SK-N-SH (cell line): ENCODE measurements at regions not wholly inside any gene's neighbourhood (a gene's known extent, or its start where the extent isn't known, plus 50 kb on each side); places are given as distances from the start of the nearest gene placed in this dataset.

Experiments used
- CTCF ChIA-PET: fragments of 300-600, 350-600 bp; formaldehyde crosslinking; extraction: SDS; loops from one replicate; lab custom pipeline; 2021; lab: Yijun Ruan, JAX
- POLR2A ChIA-PET: fragments of 350-600 bp; sonication (Branson Sonifier 250); formaldehyde crosslinking; extraction: SDS; loops from one replicate; lab custom pipeline; 2020; ENCODE audit warnings: antibody characterized with exemption, inconsistent platforms; lab: Yijun Ruan, JAX
- DNase-seq: peaks from one replicate; pipeline ENCODE4 v3.0.0; 2012
- H2AFZ ChIP-seq: fragments of 200-600 bp; sonication (generic); 2 replicates; pipeline ENCODE4 v1.8.1; 2016; ENCODE audit warnings: antibody characterized with exemption, mild to moderate bottlenecking, low read depth
- H3F3A ChIP-seq: fragments of 200-600 bp; sonication (generic); replicated peaks from 2 replicates; pipeline ENCODE3; 2016; ENCODE audit warnings: antibody characterized with exemption, mild to moderate bottlenecking; ENCODE audit not compliant: insufficient read depth
- H3K27ac ChIP-seq, 2 experiments: fragments of 200-500 bp in 1 of 2; fragments of 200-600 bp in 1 of 2; sonication (Bioruptor generic) in 1 of 2; sonication (generic), shearing (Covaris generic) in 1 of 2; 2 replicates each; pipeline versions ENCODE4 v1.5.1 to v1.6.1; 2014 to 2016; ENCODE audit warnings: low read depth in 2 of 2, inconsistent platforms in 1 of 2, low read length in 1 of 2, mild to moderate bottlenecking in 1 of 2, mixed read lengths in 1 of 2
- H3K27me3 ChIP-seq: fragments of 200-600 bp; sonication (generic), shearing (Covaris generic); 2 replicates; pipeline ENCODE4 v1.6.1; 2016; ENCODE audit warnings: mixed run types; ENCODE audit not compliant: insufficient read depth
- H3K36me3 ChIP-seq, 2 experiments: fragments of 200-500 bp in 1 of 2; fragments of 200-600 bp in 1 of 2; sonication (Bioruptor generic) in 1 of 2; sonication (generic) in 1 of 2; replicated peaks in 1 of 2; 2 replicates each; pipeline versions ENCODE3 to v1.5.1; 2014 to 2016; ENCODE audit warnings: low read length in 1 of 2, mild to moderate bottlenecking in 1 of 2; ENCODE audit not compliant: insufficient read depth in 2 of 2, control insufficient read depth in 1 of 2
- H3K4me1 ChIP-seq, 2 experiments: fragments of 200-500 bp in 1 of 2; fragments of 200-600 bp in 1 of 2; sonication (Bioruptor generic) in 1 of 2; sonication (generic), shearing (Covaris generic) in 1 of 2; 2 replicates each; pipeline versions ENCODE4 v1.5.1 to v1.6.1; 2014 to 2016; ENCODE audit warnings: low read depth in 1 of 2, low read length in 1 of 2, mixed run types in 1 of 2; ENCODE audit not compliant: insufficient read depth in 2 of 2, control insufficient read depth in 1 of 2
- H3K4me2 ChIP-seq: fragments of 200-600 bp; sonication (generic), shearing (Covaris generic); 2 replicates; pipeline ENCODE4 v1.6.1; 2017; ENCODE audit warnings: mixed run types
- H3K4me3 ChIP-seq, 2 experiments: fragments of 200-500 bp in 1 of 2; fragments of 200-600 bp in 1 of 2; sonication (Bioruptor generic) in 1 of 2; sonication (generic), shearing (Covaris generic) in 1 of 2; 2 replicates each; pipeline versions ENCODE4 v1.5.1 to v1.8.1; 2014 to 2016; ENCODE audit warnings: low read depth in 2 of 2, inconsistent platforms in 1 of 2, low read length in 1 of 2, mild to moderate bottlenecking in 1 of 2, mixed read lengths in 1 of 2, moderate library complexity in 1 of 2
- H3K79me2 ChIP-seq: fragments of 200-600 bp; sonication (generic); 2 replicates; pipeline ENCODE4 v1.8.1; 2017; ENCODE audit warnings: mild to moderate bottlenecking; ENCODE audit not compliant: insufficient read depth
- H3K9ac ChIP-seq: fragments of 200-600 bp; sonication (generic); 2 replicates; pipeline ENCODE4 v1.6.1; 2017; ENCODE audit warnings: mixed run types
- H3K9me2 ChIP-seq: fragments of 200-600 bp; sonication (generic); 2 replicates; pipeline ENCODE4 v1.6.1; 2017; ENCODE audit warnings: mixed run types
- H3K9me3 ChIP-seq: fragments of 200-600 bp; sonication (generic); 2 replicates; pipeline ENCODE4 v1.6.1; 2017; ENCODE audit warnings: mixed run types, mild to moderate bottlenecking, moderate library complexity
- H4K20me1 ChIP-seq: fragments of 200-600 bp; sonication (generic); 2 replicates; pipeline ENCODE4 v1.6.1; 2017; ENCODE audit warnings: mild to moderate bottlenecking, mixed run types; ENCODE audit not compliant: insufficient read depth
- CHD2 ChIP-seq: fragments of 150-350 bp; IDR thresholded peaks from 2 replicates; pipeline ENCODE4 v1.6.1; 2018; ENCODE audit warnings: low read length; ENCODE audit not compliant: partially characterized antibody
- CTCF ChIP-seq: fragments of 200-600 bp; sonication (generic); IDR thresholded peaks from 2 replicates; pipeline ENCODE4 v1.6.1; 2017; ENCODE audit warnings: antibody characterized with exemption, mild to moderate bottlenecking, moderate library complexity
- EP300 ChIP-seq, 2 experiments: IDR thresholded peaks; 2 replicates each; pipeline versions ENCODE4 v1.4.0 to v1.6.1; 2012; ENCODE audit warnings: borderline replicate concordance in 1 of 2, low read depth in 1 of 2, low read length in 1 of 2
- FOSL2 ChIP-seq: IDR thresholded peaks from 2 replicates; pipeline ENCODE4 v1.4.0; 2012; ENCODE audit warnings: low read depth, mild to moderate bottlenecking, moderate library complexity, borderline replicate concordance
- JUND ChIP-seq: IDR thresholded peaks from 2 replicates; pipeline ENCODE4 v1.4.0; 2012
- NRF1 ChIP-seq: IDR thresholded peaks from 2 replicates; pipeline ENCODE4 v1.6.1; 2012; ENCODE audit warnings: low read depth, mild to moderate bottlenecking, low read length
- POLR2AphosphoS5 ChIP-seq: IDR thresholded peaks from 2 replicates; pipeline ENCODE4 v1.6.1; 2012; ENCODE audit warnings: low read depth, low read length
- RAD21 ChIP-seq: IDR thresholded peaks from 2 replicates; pipeline ENCODE4 v1.6.1; 2012; ENCODE audit warnings: mild to moderate bottlenecking, low read length
- RXRA ChIP-seq: IDR thresholded peaks from 2 replicates; pipeline ENCODE4 v1.4.0; 2012; ENCODE audit warnings: low read depth, mild to moderate bottlenecking, borderline replicate concordance
- SIN3A ChIP-seq: IDR thresholded peaks from 2 replicates; pipeline ENCODE4 v1.6.1; 2012; ENCODE audit warnings: low read depth, mild to moderate bottlenecking, low read length, moderate library complexity, borderline replicate concordance
- SMC3 ChIP-seq: IDR thresholded peaks from 2 replicates; pipeline ENCODE4 v1.6.1; 2012; ENCODE audit warnings: low read depth, low read length, improper control_type of control experiment
- TEAD4 ChIP-seq: IDR thresholded peaks from 2 replicates; pipeline ENCODE4 v1.4.0; 2012; ENCODE audit warnings: mild to moderate bottlenecking, borderline replicate concordance; ENCODE audit not compliant: insufficient read depth
- USF1 ChIP-seq: IDR thresholded peaks from 2 replicates; pipeline ENCODE4 v1.4.0; 2012; ENCODE audit warnings: low read depth, borderline replicate concordance
- TF ChIP-seq, protein P1 (sequence below): fragments of 150-350 bp; IDR thresholded peaks from 2 replicates; pipeline ENCODE4 v1.6.1; 2016; ENCODE audit warnings: mild to moderate bottlenecking, low read depth, low read length
- TF ChIP-seq, protein P2 (sequence below): IDR thresholded peaks from 2 replicates; pipeline ENCODE4 v1.4.0; 2012; ENCODE audit warnings: low read depth, borderline replicate concordance

DNA sequence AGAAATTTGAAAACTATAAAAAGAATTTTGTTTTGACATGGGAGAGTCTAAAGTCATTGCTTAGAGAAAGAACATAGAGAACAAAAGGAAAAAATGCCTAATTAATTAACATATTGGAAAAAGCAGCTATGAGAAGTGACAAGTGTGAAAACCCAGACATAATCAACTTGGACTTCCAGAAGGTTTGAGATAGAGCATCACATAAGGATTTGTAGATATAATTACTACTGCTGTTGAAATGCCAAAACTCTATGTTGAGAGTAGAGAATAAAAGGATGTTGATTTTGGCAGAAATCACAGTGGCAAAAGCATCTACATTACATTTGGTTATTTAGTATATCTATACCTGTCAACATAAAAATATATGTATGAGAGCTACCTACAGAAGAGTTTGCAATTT is 135.1 kb downstream of the SLC41A2 start:
- ChIA-PET CTCF (interaction anchor here (1.4 kb wide), 1 partner anchor 12 kb away, joined by 4 read pairs; no protein-coding TSS in a partner anchor), POLR2A (no interaction called here)
- no peaks in the 10 kb centered on the region for H3K79me2 ChIP-seq
- H3K4me3 ChIP-seq, result no peak overlapping the region
- no peaks in the 10 kb centered on the region for H4K20me1 ChIP-seq
- H3K27ac ChIP-seq, result no peak overlapping the region
- DNase-seq, result no peak
- H3K27me3 ChIP-seq, result no peaks in the 10 kb centered on the region
- H3K9ac ChIP-seq, result no peak overlapping the region
- no peaks in the 10 kb centered on the region for H3K4me1 ChIP-seq
- H2AFZ ChIP-seq, result no peak overlapping the region
- TF ChIP-seq, protein P1, sequence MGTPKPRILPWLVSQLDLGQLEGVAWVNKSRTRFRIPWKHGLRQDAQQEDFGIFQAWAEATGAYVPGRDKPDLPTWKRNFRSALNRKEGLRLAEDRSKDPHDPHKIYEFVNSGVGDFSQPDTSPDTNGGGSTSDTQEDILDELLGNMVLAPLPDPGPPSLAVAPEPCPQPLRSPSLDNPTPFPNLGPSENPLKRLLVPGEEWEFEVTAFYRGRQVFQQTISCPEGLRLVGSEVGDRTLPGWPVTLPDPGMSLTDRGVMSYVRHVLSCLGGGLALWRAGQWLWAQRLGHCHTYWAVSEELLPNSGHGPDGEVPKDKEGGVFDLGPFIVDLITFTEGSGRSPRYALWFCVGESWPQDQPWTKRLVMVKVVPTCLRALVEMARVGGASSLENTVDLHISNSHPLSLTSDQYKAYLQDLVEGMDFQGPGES, result no peak
- TF ChIP-seq SIN3A, result no peak
- no peak for TF ChIP-seq POLR2AphosphoS5
- TF ChIP-seq CHD2, result no peak
- no peak for TF ChIP-seq SMC3
- no peak for TF ChIP-seq RAD21
- TF ChIP-seq JUND, result no peak
- TF ChIP-seq RXRA, result no peak
- no peak for TF ChIP-seq TEAD4
- no peak for TF ChIP-seq CTCF
- TF ChIP-seq EP300 (IDR thresholded peaks at IDR 0.05; ENCODE audit: borderline replicate concordance in 1 of 2, low read depth in 1 of 2, low read length in 1 of 2), result no peak
- TF ChIP-seq USF1, result no peak
- TF ChIP-seq, protein P2, sequence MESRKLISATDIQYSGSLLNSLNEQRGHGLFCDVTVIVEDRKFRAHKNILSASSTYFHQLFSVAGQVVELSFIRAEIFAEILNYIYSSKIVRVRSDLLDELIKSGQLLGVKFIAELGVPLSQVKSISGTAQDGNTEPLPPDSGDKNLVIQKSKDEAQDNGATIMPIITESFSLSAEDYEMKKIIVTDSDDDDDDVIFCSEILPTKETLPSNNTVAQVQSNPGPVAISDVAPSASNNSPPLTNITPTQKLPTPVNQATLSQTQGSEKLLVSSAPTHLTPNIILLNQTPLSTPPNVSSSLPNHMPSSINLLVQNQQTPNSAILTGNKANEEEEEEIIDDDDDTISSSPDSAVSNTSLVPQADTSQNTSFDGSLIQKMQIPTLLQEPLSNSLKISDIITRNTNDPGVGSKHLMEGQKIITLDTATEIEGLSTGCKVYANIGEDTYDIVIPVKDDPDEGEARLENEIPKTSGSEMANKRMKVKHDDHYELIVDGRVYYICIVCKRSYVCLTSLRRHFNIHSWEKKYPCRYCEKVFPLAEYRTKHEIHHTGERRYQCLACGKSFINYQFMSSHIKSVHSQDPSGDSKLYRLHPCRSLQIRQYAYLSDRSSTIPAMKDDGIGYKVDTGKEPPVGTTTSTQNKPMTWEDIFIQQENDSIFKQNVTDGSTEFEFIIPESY, result no peak
- TF ChIP-seq NRF1, result no peak
- TF ChIP-seq FOSL2, result no peak
- peaks cover 7% of the 10 kb centered on the region for H3F3A ChIP-seq
- no peak overlapping the region for H3K4me2 ChIP-seq
- peaks cover 0 to 21% of the 10 kb centered on the region in 2 experiments for H3K36me3 ChIP-seq
- H3K9me2 ChIP-seq, result peaks cover 5% of the 10 kb centered on the region; the same call in 1 of the 2 replicates
- H3K9me3 ChIP-seq, result peaks cover 5% of the 10 kb centered on the region; the same call in 1 of the 2 replicates
